ENCODE measurements at regions not wholly inside any gene's neighbourhood (a gene's known extent, or its start where the extent isn't known, plus 50 kb on each side); places are given as distances from the start of the nearest gene placed in this dataset.

GRCh38 chr14:95776798-95777534 lies 63.0 kb upstream of the TCL1A start:
- TF ChIP-seq BRCA1 (IDR thresholded peaks at IDR 0.05; ENCODE audit: low read depth, low read length), result no peak
- no peak for TF ChIP-seq JUND (IDR thresholded peaks at IDR 0.05; ENCODE audit: low read length)
- TF ChIP-seq POLR2AphosphoS5 (IDR thresholded peaks at IDR 0.05; ENCODE audit: low read depth, low read length), result no peak
- no peak for TF ChIP-seq CTCF (IDR thresholded peaks at IDR 0.05; ENCODE audit: control extremely low read depth in 1 of 3, insufficient read depth in 1 of 3, low read depth in 1 of 3, low read length in 3 of 3)
- TF ChIP-seq CEBPB (IDR thresholded peaks at IDR 0.05; ENCODE audit: low read depth, low read length), result no peak
- TF ChIP-seq SP4 (IDR thresholded peaks at IDR 0.05; ENCODE audit: low read length), result no peak

Measured in H1 (cell line).